HCT116 (cell line): ENCODE measurements at regions not wholly inside any gene's neighbourhood (a gene's known extent, or its start where the extent isn't known, plus 50 kb on each side); places are given as distances from the start of the nearest gene placed in this dataset.

Experiments
- ATAC-seq: fragments of 200-7000 bp; cut with Tn5 transposase; 2 replicates; pipeline ENCODE4 v1.9.1; 2020; ENCODE audit warnings: mild to moderate bottlenecking, moderate library complexity
- BruUV-seq: library from RNA; stranded (reverse); fragments of 400-500 nt; replicated peaks from 2 replicates; lab custom pipeline; 2021; lab: Mats Ljungman, UMichigan
- CTCF ChIA-PET: fragments of 300-600 bp; sonication (Branson Sonifier 250); formaldehyde crosslinking; loops from one replicate; lab custom pipeline; 2021; ENCODE audit warnings: antibody characterized with exemption; lab: Charles Lee
- POLR2A ChIA-PET: fragments of 300-600, 350-600 bp; sonication (Branson Sonifier 250); formaldehyde crosslinking; loops from one replicate; lab custom pipeline; 2021; ENCODE audit warnings: antibody characterized with exemption; lab: Charles Lee
- RAD21 ChIA-PET, 2 experiments: fragments of 300-600 bp; sonication (Branson Sonifier 250); formaldehyde crosslinking; loops; one replicate each; lab custom pipeline; 2023; ENCODE audit warnings: low total read pairs in 2 of 2; ENCODE audit not compliant: uncharacterized antibody in 2 of 2, unreplicated experiment in 2 of 2, low non-redundant PET in 1 of 2; lab: Charles Lee
- DNase-seq: peaks from one replicate; pipeline ENCODE4 v3.0.0-alpha.2; 2010; ENCODE audit warnings: low read depth, low spot score
- H2AFZ ChIP-seq: fragments of 200-600 bp; shearing (Covaris generic), sonication (generic); 2 replicates; pipeline ENCODE4 v1.6.1; 2017; ENCODE audit warnings: low read depth, mixed run types, mixed read lengths, antibody characterized with exemption, low read length; ENCODE audit not compliant: poor library complexity, severe bottlenecking
- H3K27ac ChIP-seq: 2 replicates; pipeline ENCODE4 v1.5.1; 2012; ENCODE audit warnings: low read depth, low read length
- H3K27me3 ChIP-seq: fragments of 200-600 bp; sonication (generic); 2 replicates; pipeline ENCODE4 v1.6.1; 2016; ENCODE audit warnings: mixed run types, low read length, mixed read lengths; ENCODE audit not compliant: insufficient read depth
- H3K36me3 ChIP-seq, 2 experiments: fragments of 200-500 bp in 1 of 2; fragments of 200-600 bp in 1 of 2; sonication (Bioruptor generic) in 1 of 2; sonication (generic) in 1 of 2; 2 replicates each; pipeline versions ENCODE4 v1.5.1 to v1.6.1; 2014 to 2016; ENCODE audit warnings: low read length in 2 of 2, inconsistent platforms in 1 of 2, mixed read lengths in 1 of 2, mixed run types in 1 of 2; ENCODE audit not compliant: insufficient read depth in 2 of 2, control insufficient read depth in 1 of 2
- H3K4me1 ChIP-seq, 2 experiments: fragments of 200-600 bp in 1 of 2; sonication (generic) in 1 of 2; 2 replicates each; pipeline versions ENCODE4 v1.5.1 to v1.6.1; 2012 to 2017; ENCODE audit warnings: low read length in 2 of 2, inconsistent platforms in 1 of 2, mild to moderate bottlenecking in 1 of 2, mixed read lengths in 1 of 2, mixed run types in 1 of 2, moderate library complexity in 1 of 2; ENCODE audit not compliant: insufficient read depth in 2 of 2, control insufficient read depth in 1 of 2
- H3K4me2 ChIP-seq: fragments of 200-600 bp; sonication (generic); 2 replicates; pipeline ENCODE4 v1.6.1; 2017; ENCODE audit warnings: mixed run types, low read length, mixed read lengths
- H3K4me3 ChIP-seq, 2 experiments: fragments of 200-600 bp in 1 of 2; sonication (generic) in 1 of 2; replicated peaks in 1 of 2; 2 replicates each; pipeline ENCODE4 v1.5.1; 2011 to 2016; ENCODE audit warnings: low read length in 2 of 2, control low read depth in 1 of 2, low read depth in 1 of 2, mild to moderate bottlenecking in 1 of 2, mixed read lengths in 1 of 2, mixed run types in 1 of 2
- H3K79me2 ChIP-seq: fragments of 200-600 bp; sonication (generic); 2 replicates; pipeline ENCODE4 v1.6.1; 2017; ENCODE audit warnings: mild to moderate bottlenecking, mixed run types, low read length, moderate library complexity, mixed read lengths; ENCODE audit not compliant: insufficient read depth
- H3K9ac ChIP-seq: fragments of 200-600 bp; sonication (generic); 2 replicates; pipeline ENCODE4 v1.6.1; 2016; ENCODE audit warnings: low read length, mixed read lengths
- H3K9me2 ChIP-seq: fragments of 200-600 bp; sonication (generic), shearing (Covaris generic); 2 replicates; pipeline ENCODE4 v1.6.1; 2017; ENCODE audit warnings: mixed run types, mild to moderate bottlenecking, moderate library complexity; ENCODE audit not compliant: insufficient read depth
- H3K9me3 ChIP-seq, 2 experiments: fragments of 200-500 bp in 1 of 2; fragments of 200-600 bp in 1 of 2; sonication (Bioruptor generic) in 1 of 2; sonication (generic) in 1 of 2; 2 replicates each; pipeline ENCODE4 v1.6.1; 2014 to 2017; ENCODE audit warnings: low read length in 2 of 2, mixed read lengths in 2 of 2, inconsistent platforms in 1 of 2, low read depth in 1 of 2, mild to moderate bottlenecking in 1 of 2, mixed run types in 1 of 2, moderate library complexity in 1 of 2; ENCODE audit not compliant: control insufficient read depth in 1 of 2, insufficient read depth in 1 of 2
- H4K20me1 ChIP-seq: fragments of 200-600 bp; sonication (generic), shearing (Covaris generic); 2 replicates; pipeline ENCODE4 v1.6.1; 2017; ENCODE audit warnings: mixed run types, mild to moderate bottlenecking, moderate library complexity; ENCODE audit not compliant: insufficient read depth
- CBX3 ChIP-seq: IDR thresholded peaks from 2 replicates; pipeline ENCODE4 v1.6.1; 2012; ENCODE audit warnings: low read depth
- CEBPB ChIP-seq: IDR thresholded peaks from 2 replicates; pipeline ENCODE4 v1.6.1; 2012; ENCODE audit warnings: low read depth
- EGR1 ChIP-seq: IDR thresholded peaks from 2 replicates; pipeline ENCODE4 v1.6.1; 2012; ENCODE audit warnings: low read depth
- ELF1 ChIP-seq: IDR thresholded peaks from 2 replicates; pipeline ENCODE4 v1.6.1; 2012; ENCODE audit warnings: low read depth, borderline replicate concordance
- JUND ChIP-seq: IDR thresholded peaks from 2 replicates; pipeline ENCODE4 v1.6.1; 2012
- POLR2A ChIP-seq: IDR thresholded peaks from 2 replicates; pipeline ENCODE4 v1.7.0; 2011; ENCODE audit warnings: borderline replicate concordance; ENCODE audit not compliant: insufficient read depth, insufficient read length; ENCODE audit errors: extremely low read depth
- POLR2AphosphoS5 ChIP-seq: IDR thresholded peaks from 2 replicates; pipeline ENCODE4 v1.6.1; 2011; ENCODE audit warnings: mild to moderate bottlenecking, low read depth, low read length, moderate library complexity
- REST ChIP-seq: IDR thresholded peaks from 2 replicates; pipeline ENCODE4 v1.6.1; 2012; ENCODE audit warnings: low read depth
- SP1 ChIP-seq: IDR thresholded peaks from 2 replicates; pipeline ENCODE4 v1.6.1; 2012; ENCODE audit warnings: low read depth
- SRF ChIP-seq: IDR thresholded peaks from 2 replicates; pipeline ENCODE4 v1.6.1; 2012; ENCODE audit warnings: low read depth
- TCF7L2 ChIP-seq: IDR thresholded peaks from 2 replicates; pipeline ENCODE4 v1.7.0; 2011; ENCODE audit warnings: borderline replicate concordance, inconsistent platforms; ENCODE audit not compliant: insufficient read depth, insufficient read length; ENCODE audit errors: extremely low read depth
- YY1 ChIP-seq: IDR thresholded peaks from 2 replicates; pipeline ENCODE4 v1.6.1; 2011; ENCODE audit warnings: low read length, low read depth, moderate library complexity, mild to moderate bottlenecking; ENCODE audit not compliant: insufficient replicate concordance; ENCODE audit errors: extremely low read depth
- ZFX ChIP-seq: fragments of 450-650 bp; IDR thresholded peaks from 2 replicates; pipeline ENCODE4 v1.6.1; 2017
- ZNF274 ChIP-seq: fragments of 200-500 bp; sonication (Bioruptor generic); IDR thresholded peaks from 2 replicates; pipeline ENCODE4 v1.6.1; 2014; ENCODE audit warnings: mild to moderate bottlenecking, low read depth, low read length, inconsistent platforms
- intact Hi-C: fragments of 100-400 bp; cut with micrococcal nuclease; formaldehyde crosslinking; loops from 2 replicates; pipeline ENCODE4 v1.10.0; 2022
- TF ChIP-seq, protein P1 (sequence below): IDR thresholded peaks from 2 replicates; pipeline ENCODE4 v1.6.1; 2012
- TF ChIP-seq, protein P2 (sequence below): IDR thresholded peaks from 2 replicates; pipeline ENCODE4 v1.6.1; 2012
- TF ChIP-seq, protein P3 (sequence below), 3 experiments: fragments of 200-600 bp in 1 of 3; sonication (generic) in 1 of 3; IDR thresholded peaks in 2 of 3; conservative IDR thresholded peaks in 1 of 3; 2 replicates each; pipeline ENCODE4 v1.5.1; 2012 to 2017; ENCODE audit warnings: low read depth in 2 of 3, low read length in 2 of 3, antibody characterized with exemption in 1 of 3, borderline replicate concordance in 1 of 3, control low read depth in 1 of 3, mild to moderate bottlenecking in 1 of 3, mixed read lengths in 1 of 3, mixed run types in 1 of 3, moderate library complexity in 1 of 3; ENCODE audit not compliant: insufficient read depth in 1 of 3

GRCh38 chr9:78607853-78608252 lies 310.9 kb downstream of the PSAT1 start:
- ChIA-PET RAD21 (no interaction called here), POLR2A (no interaction called here), CTCF (no interaction called here)
- H3K4me3 ChIP-seq: no peak overlapping the region
- H3K4me2 ChIP-seq: no peak overlapping the region
- H4K20me1 ChIP-seq: no peaks in the 10 kb centered on the region
- H3K27ac ChIP-seq: no peak overlapping the region
- H3K79me2 ChIP-seq: no peaks in the 10 kb centered on the region
- H3K4me1 ChIP-seq: no peaks in the 10 kb centered on the region
- H3K9me2 ChIP-seq: no peaks in the 10 kb centered on the region
- H3K9me3 ChIP-seq: no peaks in the 10 kb centered on the region
- H3K36me3 ChIP-seq: no peaks in the 10 kb centered on the region
- H2AFZ ChIP-seq: no peak overlapping the region
- no TSS peak for BruUV-seq
- intact Hi-C loops: loop anchor here (10.0 kb wide), 1 partner anchor 627 kb away; no protein-coding TSS in a partner anchor
- no peak overlapping the region for H3K9ac ChIP-seq
- DNase-seq (no peak), ATAC-seq (no peak)
- TF ChIP-seq TCF7L2: no peak
- TF ChIP-seq JUND: no peak
- TF ChIP-seq ELF1: no peak
- TF ChIP-seq POLR2AphosphoS5: no peak
- no peak for TF ChIP-seq CEBPB
- TF ChIP-seq, protein P1, sequence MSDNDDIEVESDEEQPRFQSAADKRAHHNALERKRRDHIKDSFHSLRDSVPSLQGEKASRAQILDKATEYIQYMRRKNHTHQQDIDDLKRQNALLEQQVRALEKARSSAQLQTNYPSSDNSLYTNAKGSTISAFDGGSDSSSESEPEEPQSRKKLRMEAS: no peak
- no peak for TF ChIP-seq ZNF274
- TF ChIP-seq EGR1: no peak
- no peak for TF ChIP-seq SRF
- TF ChIP-seq, protein P2, sequence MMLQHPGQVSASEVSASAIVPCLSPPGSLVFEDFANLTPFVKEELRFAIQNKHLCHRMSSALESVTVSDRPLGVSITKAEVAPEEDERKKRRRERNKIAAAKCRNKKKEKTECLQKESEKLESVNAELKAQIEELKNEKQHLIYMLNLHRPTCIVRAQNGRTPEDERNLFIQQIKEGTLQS: no peak
- no peak for TF ChIP-seq SP1
- H3K27me3 ChIP-seq: 0 out of 2 replicates have a peak, but pooled peaks cover 5% of the 10 kb centered on the region

DNA sequence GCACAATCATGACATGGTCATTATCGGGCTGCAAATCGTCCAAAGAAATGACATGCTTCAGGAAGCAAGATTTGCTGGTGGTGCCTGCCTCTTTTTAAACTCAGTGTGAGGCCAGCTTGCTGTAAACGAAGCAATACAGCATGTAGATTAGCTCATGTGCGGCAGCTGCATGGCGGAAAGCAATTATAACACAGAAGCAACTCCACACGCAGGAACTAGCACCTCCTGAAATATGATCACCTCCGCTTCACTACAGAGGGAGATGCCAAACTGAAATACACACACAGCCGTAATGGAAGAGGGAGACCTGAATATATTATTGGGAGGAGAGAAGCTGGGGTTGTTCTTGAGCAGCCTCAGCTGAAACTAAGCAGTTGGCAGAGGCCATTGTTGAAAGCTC lies 312.5 kb downstream of the PSAT1 start:
- ChIA-PET POLR2A (no interaction called here), RAD21 (no interaction called here), CTCF (no interaction called here)
- DNase-seq (no peak), ATAC-seq (no peak)
- H3K9me2 ChIP-seq: no peaks in the 10 kb centered on the region
- no peak overlapping the region for H3K9ac ChIP-seq
- no peaks in the 10 kb centered on the region for H3K36me3 ChIP-seq
- H3K27me3 ChIP-seq: 0 out of 2 replicates have a peak, but pooled peaks cover 6% of the 10 kb centered on the region
- no peak overlapping the region for H3K4me2 ChIP-seq
- no peaks in the 10 kb centered on the region for H3K79me2 ChIP-seq
- no peak overlapping the region for H3K27ac ChIP-seq
- H3K4me1 ChIP-seq: no peaks in the 10 kb centered on the region
- H3K4me3 ChIP-seq: no peak overlapping the region
- no peak overlapping the region for H2AFZ ChIP-seq
- intact Hi-C loops: loop anchor here (10.0 kb wide), 1 partner anchor 625 kb away; no protein-coding TSS in a partner anchor
- H3K9me3 ChIP-seq: no peaks in the 10 kb centered on the region
- H4K20me1 ChIP-seq: no peaks in the 10 kb centered on the region
- no TSS peak for BruUV-seq
- TF ChIP-seq ZFX (no peak), ZNF274 (no peak), YY1 (no peak), CBX3 (no peak), POLR2A (no peak), REST (no peak)
- TF ChIP-seq, protein P3, sequence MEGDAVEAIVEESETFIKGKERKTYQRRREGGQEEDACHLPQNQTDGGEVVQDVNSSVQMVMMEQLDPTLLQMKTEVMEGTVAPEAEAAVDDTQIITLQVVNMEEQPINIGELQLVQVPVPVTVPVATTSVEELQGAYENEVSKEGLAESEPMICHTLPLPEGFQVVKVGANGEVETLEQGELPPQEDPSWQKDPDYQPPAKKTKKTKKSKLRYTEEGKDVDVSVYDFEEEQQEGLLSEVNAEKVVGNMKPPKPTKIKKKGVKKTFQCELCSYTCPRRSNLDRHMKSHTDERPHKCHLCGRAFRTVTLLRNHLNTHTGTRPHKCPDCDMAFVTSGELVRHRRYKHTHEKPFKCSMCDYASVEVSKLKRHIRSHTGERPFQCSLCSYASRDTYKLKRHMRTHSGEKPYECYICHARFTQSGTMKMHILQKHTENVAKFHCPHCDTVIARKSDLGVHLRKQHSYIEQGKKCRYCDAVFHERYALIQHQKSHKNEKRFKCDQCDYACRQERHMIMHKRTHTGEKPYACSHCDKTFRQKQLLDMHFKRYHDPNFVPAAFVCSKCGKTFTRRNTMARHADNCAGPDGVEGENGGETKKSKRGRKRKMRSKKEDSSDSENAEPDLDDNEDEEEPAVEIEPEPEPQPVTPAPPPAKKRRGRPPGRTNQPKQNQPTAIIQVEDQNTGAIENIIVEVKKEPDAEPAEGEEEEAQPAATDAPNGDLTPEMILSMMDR (IDR thresholded peaks at IDR 0.05 in 2 of 3, conservative IDR thresholded peaks at IDR 0.05 in 1 of 3; ENCODE audit: borderline replicate concordance in 1 of 3, insufficient read depth in 1 of 3, low read depth in 2 of 3, low read length in 2 of 3): no peak
